ENCODE measurements at regions not wholly inside any gene's neighbourhood (a gene's known extent, or its start where the extent isn't known, plus 50 kb on each side); places are given as distances from the start of the nearest gene placed in this dataset.

DNA sequence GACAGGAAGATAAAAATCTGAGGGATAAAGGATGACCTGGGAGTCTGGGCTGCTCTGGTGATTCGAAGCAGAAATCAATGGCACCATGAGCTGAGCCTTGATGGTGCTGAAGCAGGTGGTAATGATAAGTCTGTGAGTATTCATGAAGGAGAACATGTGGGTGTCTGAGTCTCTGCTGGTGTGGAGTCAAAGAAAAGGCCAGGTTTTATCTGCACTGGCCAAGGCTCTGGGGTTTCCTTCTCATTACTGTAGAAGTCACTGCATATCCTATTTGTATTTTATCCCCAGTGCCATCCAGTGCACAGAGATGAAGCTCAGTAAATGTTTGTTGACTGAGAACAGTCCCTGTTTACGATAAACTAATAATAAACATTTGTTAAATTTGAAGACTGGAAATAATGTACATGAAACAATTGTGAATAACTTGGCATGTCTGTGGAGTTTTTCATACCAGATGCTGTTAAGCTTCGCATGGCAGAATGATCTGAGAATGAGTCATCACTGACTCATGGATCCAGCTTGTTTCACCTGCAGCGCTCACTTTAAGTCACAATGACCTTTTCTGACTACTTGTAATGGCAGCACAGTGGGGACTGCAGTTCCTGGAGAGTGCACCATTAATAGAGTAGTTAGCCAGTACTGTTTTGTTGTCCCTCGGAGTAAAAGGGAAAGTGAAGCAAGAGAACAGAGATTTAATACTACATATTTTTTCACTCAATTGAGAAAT lies 538.5 kb downstream of the HTR7 start:
- peak; percentile 39 for DNase-seq (ENCODE audit: low read depth, low spot score)

DNA sequence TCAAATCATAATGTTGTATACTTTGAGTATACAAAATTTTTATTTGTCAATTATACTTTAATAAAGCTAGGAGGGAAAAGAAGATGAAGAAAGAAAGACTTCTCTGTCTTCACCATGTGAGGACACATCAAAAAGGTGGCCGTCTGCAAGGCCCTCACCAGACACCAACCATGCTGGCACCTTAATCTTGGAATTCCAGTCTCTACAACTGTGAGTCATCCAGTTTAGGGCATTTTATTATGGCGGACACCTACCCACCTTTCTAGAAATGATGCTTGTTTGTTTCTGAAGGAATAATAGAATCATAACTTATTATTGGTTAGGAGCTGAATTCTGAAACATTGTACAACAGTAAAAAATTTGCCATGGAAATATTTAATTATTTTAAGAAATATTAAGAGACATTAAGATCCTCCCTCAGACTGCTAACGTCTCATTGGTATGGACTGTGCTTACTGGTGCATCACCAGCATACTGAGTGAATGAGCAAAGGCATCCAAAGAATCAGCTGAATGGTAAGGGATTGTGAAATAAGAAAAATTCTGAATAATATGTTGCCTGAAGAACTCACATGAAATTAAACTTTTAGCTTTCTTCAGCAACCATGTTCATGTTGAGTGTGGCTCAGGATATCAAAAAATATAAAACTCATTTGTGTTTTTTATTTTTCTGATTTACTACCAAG lies 536.6 kb downstream of the HTR7 start:
- no peak for DNase-seq (ENCODE audit: low read depth, low spot score)

DNA sequence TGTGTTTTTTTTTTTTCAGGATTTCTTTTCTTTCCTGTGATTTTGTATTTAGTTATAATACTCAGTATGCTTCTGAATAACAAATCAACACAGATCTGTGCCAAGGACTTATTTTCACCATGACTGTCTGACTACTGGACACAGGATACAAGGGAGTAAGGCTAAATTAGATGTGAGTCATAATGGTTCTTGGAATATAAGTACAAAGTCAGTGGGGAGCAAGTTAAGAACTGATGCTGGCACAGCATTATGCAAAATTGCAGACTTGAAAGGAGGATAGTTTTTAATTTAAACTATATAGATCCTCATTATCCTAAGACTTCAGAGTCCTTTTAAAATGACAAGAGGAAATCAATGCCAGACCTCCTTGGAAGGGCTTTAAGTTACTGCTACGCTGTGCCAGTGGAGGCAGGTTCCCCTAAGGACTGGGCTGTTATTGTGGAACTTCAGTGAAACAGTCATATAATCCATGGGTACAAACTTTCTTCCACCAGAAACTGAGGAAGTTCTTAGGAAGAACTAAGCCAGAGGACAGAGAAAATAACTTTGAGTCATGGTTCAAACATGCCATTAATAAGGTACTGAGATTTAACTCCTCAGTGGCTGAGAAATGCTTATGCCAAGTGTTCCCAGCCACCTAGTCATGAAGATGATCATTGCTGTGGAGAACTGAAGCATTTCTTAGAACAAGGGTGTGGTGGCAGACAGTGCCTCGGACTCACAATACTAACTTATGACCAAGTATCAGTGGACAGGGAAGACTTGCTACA lies 531.2 kb downstream of the HTR7 start:
- no peak for DNase-seq (ENCODE audit: low read depth, low spot score)

GRCh38 chr10:90327611-90328010 lies 530.2 kb downstream of the HTR7 start:
- DNase-seq (ENCODE audit: low read depth, low spot score), result no peak

DNA sequence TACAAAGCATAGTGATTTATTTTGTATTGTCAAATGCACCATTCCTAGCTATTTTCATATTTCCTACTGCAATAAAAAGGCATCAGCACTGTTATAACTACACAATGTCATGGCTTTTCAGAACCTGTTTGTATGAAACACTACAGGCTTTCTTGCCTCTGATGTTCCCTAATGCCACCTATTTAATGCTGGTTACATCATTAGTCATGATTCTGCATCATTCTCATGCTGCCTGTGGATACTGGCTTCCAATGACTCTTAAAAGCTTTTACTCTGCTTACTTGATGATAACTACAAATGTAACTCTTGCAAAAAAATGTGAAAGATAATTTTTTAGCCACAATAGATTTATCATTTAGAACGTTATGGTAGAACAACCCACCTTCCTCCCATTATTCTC lies 529.4 kb downstream of the HTR7 start:
- no peak for DNase-seq (ENCODE audit: low read depth, low spot score)

GRCh38 chr10:90328896-90329295 lies 528.9 kb downstream of the HTR7 start:
- no peak for DNase-seq (ENCODE audit: low read depth, low spot score)

- DNase-seq (ENCODE audit: low read depth, low spot score), result no peak
These were observed 520.5 kb downstream of the HTR7 start for GRCh38 chr10:90337316-90337715.

DNA sequence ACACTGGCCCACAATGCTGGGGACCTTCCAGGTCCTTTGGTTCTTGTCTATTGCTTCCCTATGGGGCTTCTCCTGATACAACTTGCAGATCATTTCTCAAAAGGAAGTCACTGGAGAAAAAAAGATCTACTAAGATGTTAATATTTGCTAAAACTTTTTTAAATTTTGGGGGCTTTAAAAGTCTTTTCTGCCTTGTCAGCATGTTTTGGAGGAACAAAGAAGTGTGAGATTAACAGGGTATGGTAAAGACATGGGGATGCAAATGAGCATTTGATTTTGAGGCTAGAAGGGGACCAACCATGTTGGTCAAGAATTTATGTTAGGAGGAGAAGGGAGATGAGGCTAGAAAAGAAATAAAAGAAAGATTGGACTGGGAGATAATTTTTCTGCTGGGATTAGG lies 515.4 kb downstream of the HTR7 start:
- no peak for DNase-seq (ENCODE audit: low read depth, low spot score)

DNA sequence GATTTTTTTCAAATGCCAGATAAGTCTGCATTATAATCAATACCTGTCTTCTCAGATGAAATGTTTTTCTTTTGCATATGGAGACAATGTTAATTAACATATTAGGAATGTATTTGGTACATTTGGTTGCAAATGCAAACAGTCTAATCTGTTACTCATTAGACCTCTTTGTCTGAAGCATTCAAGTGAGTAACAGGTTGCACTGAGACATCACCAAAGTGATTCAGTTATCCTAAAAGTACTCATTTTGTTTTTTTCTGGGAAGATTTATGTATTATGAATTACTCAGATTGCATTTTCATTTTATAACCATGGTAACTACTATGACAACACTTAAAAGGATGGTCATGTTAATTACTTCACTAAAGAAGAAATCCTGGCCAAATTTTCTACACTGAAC lies 513.6 kb downstream of the HTR7 start:
- no peak for DNase-seq (ENCODE audit: low read depth, low spot score)

- no peak for DNase-seq (ENCODE audit: low read depth, low spot score)
These were observed 510.6 kb downstream of the HTR7 start for GRCh38 chr10:90347239-90347638.

DNA sequence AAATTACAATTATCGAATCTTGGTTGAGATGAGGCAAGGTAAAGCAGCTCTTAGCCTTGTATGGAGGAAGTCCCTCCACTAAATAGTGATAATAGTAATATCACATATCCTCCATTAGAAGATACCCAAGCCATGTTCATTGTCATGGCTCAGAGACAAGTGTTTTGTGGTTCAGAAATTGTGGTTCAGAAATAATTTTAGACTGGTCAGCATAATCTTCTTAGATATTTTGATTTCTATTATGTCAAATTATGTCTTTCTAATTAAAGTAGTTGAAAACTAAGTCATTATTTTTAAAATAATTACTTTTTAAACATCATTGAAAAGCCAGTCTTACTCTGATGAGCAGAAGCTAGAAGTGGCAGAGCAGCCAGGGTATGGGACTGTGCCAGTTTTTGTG lies 507.7 kb downstream of the HTR7 start:
- DNase-seq (ENCODE audit: low read depth, low spot score), result no peak

- DNase-seq (ENCODE audit: low read depth, low spot score), result no peak
These were observed 505.6 kb downstream of the HTR7 start for GRCh38 chr10:90352288-90352687.

- DNase-seq (ENCODE audit: low read depth, low spot score), result no peak
These were observed 502.9 kb downstream of the HTR7 start for GRCh38 chr10:90354914-90355313.

- no peak for DNase-seq (ENCODE audit: low read depth, low spot score)
These were observed 493.9 kb downstream of the HTR7 start for GRCh38 chr10:90363799-90364483.

DNA sequence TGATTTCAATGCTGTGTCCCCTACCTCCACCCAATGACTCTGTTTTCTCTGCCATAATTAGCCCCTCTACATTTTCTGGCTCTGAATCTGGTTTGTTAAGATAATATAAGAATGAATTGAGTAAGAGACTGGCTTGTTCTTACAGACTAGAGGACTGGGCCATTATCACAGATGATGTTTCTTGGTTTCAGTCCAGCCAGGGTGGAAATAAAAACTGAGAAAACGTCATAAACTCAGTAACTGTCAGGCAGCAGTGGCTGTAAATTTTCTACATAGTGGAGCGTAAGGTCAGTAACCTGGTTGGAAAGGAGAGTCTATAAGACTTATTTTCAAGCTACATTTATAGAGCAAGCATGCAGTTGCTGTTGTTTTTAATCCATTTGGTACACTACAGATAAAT lies 485.4 kb downstream of the HTR7 start:
- DNase-seq (ENCODE audit: low read depth, low spot score), result no peak

DNA sequence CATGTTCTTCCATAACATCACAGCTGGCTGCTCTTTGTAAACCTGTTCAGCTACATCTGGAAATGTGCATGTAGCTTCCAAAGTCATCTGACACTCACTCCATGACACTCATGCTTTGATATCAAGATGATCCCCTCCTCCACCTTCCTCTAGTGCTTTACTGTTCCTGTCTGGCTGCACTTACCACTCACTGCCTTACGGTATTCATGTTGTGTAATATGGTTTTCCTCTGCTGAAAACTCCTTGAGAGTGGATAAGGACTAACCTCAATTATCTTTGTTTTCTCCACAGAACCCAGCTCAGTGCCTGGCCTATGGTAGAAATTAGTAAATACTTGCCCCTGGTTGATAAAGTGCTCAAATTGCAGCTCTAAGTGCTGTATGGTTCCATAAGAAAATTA lies 483.9 kb downstream of the HTR7 start:
- DNase-seq (ENCODE audit: low read depth, low spot score), result no peak

DNA sequence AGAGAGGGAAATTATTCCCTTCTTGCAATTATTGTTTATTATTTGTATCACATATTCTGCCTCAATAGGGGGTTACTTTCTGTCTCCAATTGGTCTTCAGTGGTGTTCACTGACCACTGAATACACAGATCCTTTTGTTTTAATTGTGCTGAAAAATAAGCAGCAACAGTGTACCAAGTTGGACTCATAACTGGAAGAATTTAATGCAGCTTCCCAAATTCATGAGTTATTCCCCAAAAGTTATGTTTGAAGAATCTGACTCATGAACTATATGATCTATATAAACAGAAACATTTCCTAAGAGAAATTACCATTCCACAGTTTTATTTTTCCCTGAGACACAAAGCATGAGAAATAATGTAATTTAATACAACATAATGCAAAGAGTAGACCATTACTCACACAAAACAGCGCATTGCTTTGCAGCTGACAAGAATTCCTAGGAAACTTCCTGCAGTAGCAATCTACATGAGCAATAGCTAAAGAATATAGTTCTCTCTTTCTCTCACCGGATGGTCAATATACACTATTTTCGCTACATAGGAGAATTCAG lies 479.2 kb downstream of the HTR7 start:
- no peak for DNase-seq (ENCODE audit: low read depth, low spot score)

DNA sequence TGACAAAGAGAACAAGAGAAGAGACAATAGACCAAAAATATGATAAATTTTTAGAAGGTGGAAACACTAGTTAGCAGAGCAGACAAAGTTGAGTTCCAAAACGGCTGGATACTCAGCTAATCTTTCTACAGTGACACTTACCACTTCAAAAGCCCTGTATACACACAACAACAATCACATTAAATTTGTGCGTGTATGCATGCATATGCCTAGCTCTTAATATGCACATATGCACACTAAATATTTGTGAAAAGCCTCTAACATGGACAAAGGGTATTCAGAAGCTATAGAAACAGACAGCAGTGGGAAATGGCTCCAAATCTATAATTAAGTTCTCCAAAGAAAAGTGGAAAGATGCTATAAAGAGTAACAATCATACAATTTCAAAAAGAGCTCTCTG lies 476.4 kb downstream of the HTR7 start:
- no peak for DNase-seq (ENCODE audit: low read depth, low spot score)

GRCh38 chr10:90389876-90390275 lies 468.0 kb downstream of the HTR7 start:
- DNase-seq (ENCODE audit: low read depth, low spot score), result no peak

DNA sequence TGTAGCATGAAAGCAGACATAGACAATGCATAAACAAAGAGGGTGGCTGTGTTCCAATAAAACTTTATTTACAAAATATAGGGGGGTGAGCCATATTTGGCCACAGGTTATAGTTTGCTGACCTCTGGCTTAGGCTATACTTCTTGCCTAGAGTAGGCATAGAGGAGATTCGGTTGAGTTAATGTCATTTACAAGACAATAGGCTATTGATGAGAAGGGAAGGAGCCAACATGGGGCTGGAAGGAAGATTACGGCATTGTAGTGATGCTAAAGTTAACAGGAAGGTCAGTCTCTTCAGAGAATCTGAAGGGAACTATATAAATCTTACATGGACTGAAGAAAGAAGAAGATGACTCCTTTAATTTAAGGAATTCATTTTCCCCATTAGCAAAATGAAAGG lies 463.5 kb downstream of the HTR7 start:
- no peak for DNase-seq (ENCODE audit: low read depth, low spot score)

- DNase-seq (ENCODE audit: low read depth, low spot score), result no peak
These were observed 461.1 kb downstream of the HTR7 start for GRCh38 chr10:90396721-90397120.

DNA sequence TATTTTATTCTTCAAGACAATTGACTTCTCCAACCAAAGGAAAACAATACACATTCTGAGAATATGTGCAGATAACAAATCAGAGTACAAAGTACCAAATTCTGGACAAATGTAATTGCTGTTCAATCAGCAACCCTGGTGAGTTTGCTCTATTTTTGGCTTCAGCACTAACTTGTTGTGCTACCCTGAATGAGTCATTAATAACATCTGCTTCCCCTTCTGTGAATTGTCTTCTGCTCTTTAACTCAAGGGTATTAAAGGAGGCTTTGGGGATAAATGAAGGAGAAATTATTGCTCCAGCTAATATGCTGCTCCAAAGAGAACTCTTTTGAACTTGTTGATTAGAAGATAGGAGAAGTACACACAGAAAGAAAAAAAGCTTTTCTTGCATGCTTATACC lies 459.3 kb downstream of the HTR7 start:
- peak; percentile 3 for DNase-seq (ENCODE audit: low read depth, low spot score)

Measured in pulmonary artery endothelial cell (primary cell).